ENCODE measurements at regions not wholly inside any gene's neighbourhood (a gene's known extent, or its start where the extent isn't known, plus 50 kb on each side); places are given as distances from the start of the nearest gene placed in this dataset.
"Not testable (repeated sequence)": the region's sequence is repeated elsewhere in the genome, so short reads cannot be mapped to it uniquely, and the experiment has no call there.

- DNase-seq (ENCODE audit: low spot score): no peak
Measured at GRCh38 chr7:152594801-152595200, 81.1 kb downstream of the XRCC2 start.

GRCh38 chr7:152591976-152592375 is 84.0 kb downstream of the XRCC2 start:
- no peak for DNase-seq (ENCODE audit: low spot score)

GRCh38 chr7:152590481-152590880 is 85.5 kb downstream of the XRCC2 start:
- DNase-seq (ENCODE audit: low spot score): no peak

- not testable (repeated sequence) for DNase-seq (ENCODE audit: low spot score)
Measured at GRCh38 chr7:152589821-152590220, 86.1 kb downstream of the XRCC2 start.

- DNase-seq (ENCODE audit: low spot score): peak; percentile 63
Measured at GRCh38 chr7:152588350-152588749, 87.6 kb downstream of the XRCC2 start.

DNA sequence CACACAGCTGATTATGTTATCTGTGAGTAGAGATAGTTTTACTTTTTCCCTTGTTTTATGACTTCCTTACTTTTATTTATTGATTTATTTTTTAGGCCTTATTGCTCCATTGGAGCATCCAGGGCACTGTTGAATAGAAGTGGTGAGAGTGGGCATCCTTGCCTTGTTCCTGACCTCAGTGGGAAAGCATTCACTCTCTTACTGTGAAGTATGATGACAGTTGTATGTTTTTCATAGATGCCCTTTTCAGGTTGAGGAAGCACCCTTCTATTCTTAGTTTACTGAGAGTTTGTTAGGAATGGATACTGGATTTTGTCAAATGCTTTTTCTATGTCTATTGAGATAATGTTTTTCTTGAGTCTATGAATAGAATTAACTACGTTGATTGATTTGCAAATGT is 88.6 kb downstream of the XRCC2 start:
- DNase-seq (ENCODE audit: low spot score): no peak

GRCh38 chr7:152583006-152583405 is 92.9 kb downstream of the XRCC2 start:
- no peak for DNase-seq (ENCODE audit: low spot score)

- DNase-seq (ENCODE audit: low spot score): no peak
Measured at GRCh38 chr7:152579070-152579469, 96.9 kb downstream of the XRCC2 start.

GRCh38 chr7:152577339-152577738 is 98.6 kb downstream of the XRCC2 start:
- no peak for DNase-seq (ENCODE audit: low spot score)

DNA sequence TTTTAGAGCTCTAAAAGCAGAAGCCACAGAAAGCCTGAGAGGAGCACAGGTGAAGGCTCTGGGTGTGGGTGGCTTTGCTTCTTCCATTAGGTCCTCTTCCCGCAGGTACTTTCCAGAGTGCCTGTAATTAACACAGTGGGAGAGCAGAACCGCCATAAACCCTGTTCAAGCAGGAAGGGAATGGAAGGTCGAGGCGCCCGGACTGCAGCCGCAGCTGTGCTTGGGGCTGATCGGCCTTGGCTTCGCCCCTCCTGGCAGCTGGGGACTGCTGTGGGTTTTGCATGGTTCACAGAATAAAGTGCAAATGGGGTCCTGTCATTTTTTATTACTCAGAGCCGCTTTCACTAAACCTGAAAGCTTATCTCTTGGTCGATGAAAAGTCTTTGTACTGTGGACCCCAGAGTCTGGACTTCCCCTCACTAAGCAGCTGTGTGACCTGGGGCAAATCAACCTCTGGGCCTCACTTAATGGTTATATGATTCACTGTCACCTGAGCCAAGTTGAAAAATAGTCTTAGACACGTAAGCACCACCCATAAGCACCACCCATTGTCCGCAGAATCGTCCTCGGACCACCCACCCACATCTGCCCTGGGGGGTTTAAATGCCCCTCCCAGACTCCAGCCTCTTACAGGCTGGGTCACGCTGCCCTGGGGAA is 100.9 kb downstream of the XRCC2 start:
- DNase-seq (ENCODE audit: low spot score): no peak

GRCh38 chr7:152573186-152573585 is 102.8 kb downstream of the XRCC2 start:
- DNase-seq (ENCODE audit: low spot score): not testable (repeated sequence)

DNA sequence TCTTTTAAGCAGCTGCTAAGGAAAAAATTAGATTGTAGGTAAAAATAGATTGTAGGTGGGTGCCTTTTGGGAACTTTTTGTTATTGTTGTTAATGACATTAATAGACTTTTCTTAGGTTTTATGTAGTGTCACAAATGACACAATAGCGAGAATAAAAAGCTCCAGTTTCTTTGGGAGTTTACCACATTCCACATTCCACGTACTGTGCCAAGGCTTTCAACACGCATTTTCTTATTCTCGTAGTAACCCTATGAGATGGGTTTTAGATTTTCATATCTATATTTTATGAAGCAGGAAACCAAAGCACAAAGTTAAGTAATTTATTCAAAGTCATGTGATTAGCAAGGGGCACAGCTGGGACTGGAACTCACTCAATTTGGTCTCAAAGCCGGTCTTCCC is 103.8 kb downstream of the XRCC2 start:
- no peak for DNase-seq (ENCODE audit: low spot score)

DNA sequence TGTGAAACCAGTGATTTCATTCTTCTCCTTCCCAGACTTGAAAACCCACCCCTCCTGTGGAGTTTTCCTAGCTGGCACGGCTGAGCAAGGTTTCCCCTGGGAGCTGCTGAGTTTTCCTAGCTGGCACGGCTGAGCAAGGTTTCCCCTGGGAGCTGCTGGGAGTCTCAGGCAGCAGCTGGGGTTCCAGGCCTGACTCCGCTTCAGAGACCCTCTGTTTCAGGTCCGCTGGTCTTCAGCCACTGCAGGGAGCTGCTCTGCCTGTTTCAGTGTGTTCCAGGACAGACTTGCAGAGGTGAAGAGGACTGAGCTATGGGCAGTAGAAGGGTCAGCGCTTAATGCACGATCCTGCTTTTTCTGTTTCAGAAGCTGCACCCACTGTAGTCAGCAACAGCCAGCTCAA is 104.9 kb downstream of the XRCC2 start:
- DNase-seq (ENCODE audit: low spot score): no peak

DNA sequence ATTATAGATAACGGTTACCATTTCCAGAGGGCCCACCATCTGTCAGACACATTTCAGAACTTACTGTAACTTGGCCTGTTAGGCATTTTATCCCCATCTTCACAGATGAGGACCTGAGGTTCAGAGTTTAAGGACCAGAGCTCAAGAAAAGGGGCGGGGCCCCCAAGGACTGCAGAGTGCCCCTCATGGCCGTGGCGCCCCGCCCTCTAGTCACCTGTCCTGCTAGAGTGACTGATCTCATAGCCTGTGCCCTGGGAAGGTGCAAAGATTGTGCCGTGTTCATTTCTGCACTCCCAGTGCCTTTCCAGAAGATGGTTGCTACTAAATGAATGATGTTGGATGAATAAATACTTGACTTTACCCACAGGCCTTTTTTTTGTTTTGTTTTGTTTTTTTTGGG is 107.0 kb downstream of the XRCC2 start:
- no peak for DNase-seq (ENCODE audit: low spot score)

- DNase-seq (ENCODE audit: low spot score): no peak
Measured at GRCh38 chr7:152565731-152566130, 110.2 kb downstream of the XRCC2 start.

- no peak for DNase-seq (ENCODE audit: low spot score)
Measured at GRCh38 chr7:152564656-152565250, 111.2 kb downstream of the XRCC2 start.

DNA sequence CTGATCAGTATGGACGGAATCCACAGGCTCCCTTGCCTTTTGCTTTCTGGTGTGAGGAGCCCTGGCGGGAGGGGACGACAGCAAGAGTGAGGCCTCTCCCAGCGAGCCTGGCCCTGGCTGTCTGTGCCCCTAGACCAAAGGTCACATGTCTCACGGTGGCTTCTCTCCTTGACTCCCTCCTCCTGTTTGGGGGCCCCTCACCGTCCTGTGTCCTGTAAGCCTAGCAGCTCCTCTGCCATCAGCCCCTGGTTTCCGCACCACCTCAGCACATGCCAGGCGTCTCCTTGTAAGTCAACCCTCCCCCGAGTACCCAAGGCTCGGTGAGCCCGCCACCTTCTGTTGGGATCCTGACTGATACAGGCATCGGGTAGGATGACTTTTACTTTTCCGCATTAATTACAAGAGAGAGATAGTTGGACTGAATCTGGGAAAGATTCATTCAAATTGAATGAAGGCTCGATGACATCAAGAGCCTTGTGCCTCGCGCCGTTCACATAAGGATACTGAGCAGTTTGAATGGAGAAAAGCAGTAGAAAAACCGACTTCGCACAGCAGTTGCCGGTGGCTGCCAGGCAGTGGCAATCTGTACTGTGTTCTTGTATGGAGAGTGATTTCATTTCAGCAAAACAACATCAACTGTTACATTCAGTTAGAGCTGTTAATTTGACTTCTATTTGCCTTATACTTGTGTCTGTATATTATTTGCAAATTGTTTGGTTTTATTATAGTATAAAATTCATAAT is 119.8 kb downstream of the XRCC2 start:
- no peak for DNase-seq (ENCODE audit: low spot score)

- no peak for DNase-seq (ENCODE audit: low spot score)
Measured at GRCh38 chr7:152553671-152554317, 118.0 kb upstream of the KMT2C start.

DNA sequence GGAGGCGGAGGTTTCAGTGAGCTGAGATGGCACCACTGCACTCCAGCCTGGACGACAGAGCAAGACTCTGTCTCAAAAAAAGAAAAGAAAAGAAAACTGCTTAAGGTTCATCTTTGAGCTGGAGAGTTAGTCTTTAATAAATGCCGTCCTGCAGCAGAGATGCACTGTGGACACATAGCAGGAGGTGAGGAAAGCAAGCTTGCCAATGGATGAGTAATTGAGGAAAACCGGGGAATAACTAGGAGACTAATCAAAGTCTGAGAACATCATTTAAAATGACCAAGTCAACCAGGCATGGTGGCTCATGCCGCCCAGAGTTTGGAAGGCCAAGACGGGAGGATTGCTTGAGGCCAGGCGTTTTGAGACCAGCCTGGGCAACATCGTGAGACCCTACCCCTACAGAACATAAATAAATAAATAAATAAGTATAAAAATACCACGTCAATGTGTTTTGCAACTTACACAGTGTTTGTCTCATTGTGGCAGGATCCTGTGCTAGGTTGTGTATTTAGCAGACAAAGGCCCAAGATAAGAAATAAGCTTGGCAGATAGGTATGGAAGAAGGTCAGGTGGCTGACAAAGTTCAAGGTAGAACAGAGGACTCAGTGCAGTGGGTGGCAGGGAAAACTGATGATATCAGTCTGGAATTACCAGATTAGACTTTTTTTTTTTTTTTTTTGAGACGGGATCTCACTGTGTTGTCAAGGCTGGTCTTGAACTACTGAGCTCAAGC is 115.7 kb upstream of the KMT2C start:
- DNase-seq (ENCODE audit: low spot score): no peak

- no peak for DNase-seq (ENCODE audit: low spot score)
Measured at GRCh38 chr7:152544971-152545619, 109.3 kb upstream of the KMT2C start.

- DNase-seq (ENCODE audit: low spot score): no peak
Measured at GRCh38 chr7:152544481-152544927, 108.7 kb upstream of the KMT2C start.

GRCh38 chr7:152543799-152544198 is 108.0 kb upstream of the KMT2C start:
- DNase-seq (ENCODE audit: low spot score): no peak

Data from SW480 (cell line).